ENCODE measurements at regions not wholly inside any gene's neighbourhood (a gene's known extent, or its start where the extent isn't known, plus 50 kb on each side); places are given as distances from the start of the nearest gene placed in this dataset.

GRCh38 chr16:72711823-72712222 lies 336.1 kb downstream of the ZFHX3 start:
- Histone ChIP-seq H3K27ac (ENCODE audit: low read depth, low read length) (no peak overlapping the region), H3K4me2 (ENCODE audit: low read length) (no peak overlapping the region), H4K20me1 (ENCODE audit: control insufficient read depth, insufficient read depth, low read depth, low read length) (no peaks in the 10 kb centered on the region), H3F3A (ENCODE audit: control insufficient read depth, insufficient read depth) (no peaks in the 10 kb centered on the region), H3K4me1 (ENCODE audit: control insufficient read depth, low read length) (peaks cover 4% of the 10 kb centered on the region; the same call in 1 of the 2 replicates), H3K9me2 (replicated peaks; ENCODE audit: control insufficient read depth, low read length) (no peaks in the 10 kb centered on the region), H3K27me3 (ENCODE audit: control insufficient read depth, low read length) (no peaks in the 10 kb centered on the region), H3K9me3 (ENCODE audit: control insufficient read depth, insufficient read depth, low read length) (peaks cover 12% of the 10 kb centered on the region; the same call in 1 of the 2 replicates), H3K79me2 (ENCODE audit: control insufficient read depth, low read length) (no peaks in the 10 kb centered on the region), H3K36me3 (ENCODE audit: control insufficient read depth, low read length) (peaks cover 16% of the 10 kb centered on the region), H3K4me3 (ENCODE audit: low read length) (no peak overlapping the region)
- TF ChIP-seq, protein P1, sequence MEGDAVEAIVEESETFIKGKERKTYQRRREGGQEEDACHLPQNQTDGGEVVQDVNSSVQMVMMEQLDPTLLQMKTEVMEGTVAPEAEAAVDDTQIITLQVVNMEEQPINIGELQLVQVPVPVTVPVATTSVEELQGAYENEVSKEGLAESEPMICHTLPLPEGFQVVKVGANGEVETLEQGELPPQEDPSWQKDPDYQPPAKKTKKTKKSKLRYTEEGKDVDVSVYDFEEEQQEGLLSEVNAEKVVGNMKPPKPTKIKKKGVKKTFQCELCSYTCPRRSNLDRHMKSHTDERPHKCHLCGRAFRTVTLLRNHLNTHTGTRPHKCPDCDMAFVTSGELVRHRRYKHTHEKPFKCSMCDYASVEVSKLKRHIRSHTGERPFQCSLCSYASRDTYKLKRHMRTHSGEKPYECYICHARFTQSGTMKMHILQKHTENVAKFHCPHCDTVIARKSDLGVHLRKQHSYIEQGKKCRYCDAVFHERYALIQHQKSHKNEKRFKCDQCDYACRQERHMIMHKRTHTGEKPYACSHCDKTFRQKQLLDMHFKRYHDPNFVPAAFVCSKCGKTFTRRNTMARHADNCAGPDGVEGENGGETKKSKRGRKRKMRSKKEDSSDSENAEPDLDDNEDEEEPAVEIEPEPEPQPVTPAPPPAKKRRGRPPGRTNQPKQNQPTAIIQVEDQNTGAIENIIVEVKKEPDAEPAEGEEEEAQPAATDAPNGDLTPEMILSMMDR (IDR thresholded peaks at IDR 0.05; ENCODE audit: low read depth, low read length, poor library complexity, severe bottlenecking): no peak
- TF ChIP-seq EZH2phosphoT487 (IDR thresholded peaks at IDR 0.05; ENCODE audit: borderline replicate concordance, low read length): no peak

- Histone ChIP-seq H3K27me3 (ENCODE audit: control insufficient read depth, low read length) (no peaks in the 10 kb centered on the region), H3K4me2 (ENCODE audit: low read length) (no peak overlapping the region), H3K9me3 (ENCODE audit: control insufficient read depth, insufficient read depth, low read length) (peaks cover 2% of the 10 kb centered on the region; the same call in 1 of the 2 replicates), H3K79me2 (ENCODE audit: control insufficient read depth, low read length) (no peaks in the 10 kb centered on the region), H4K20me1 (ENCODE audit: control insufficient read depth, insufficient read depth, low read depth, low read length) (no peaks in the 10 kb centered on the region), H3K4me3 (ENCODE audit: low read length) (no peak overlapping the region), H3K4me1 (ENCODE audit: control insufficient read depth, low read length) (peaks cover 4% of the 10 kb centered on the region; the same call in 1 of the 2 replicates), H3K27ac (ENCODE audit: low read depth, low read length) (no peak overlapping the region), H3K9me2 (replicated peaks; ENCODE audit: control insufficient read depth, low read length) (no peaks in the 10 kb centered on the region), H3F3A (ENCODE audit: control insufficient read depth, insufficient read depth) (no peaks in the 10 kb centered on the region), H3K36me3 (ENCODE audit: control insufficient read depth, low read length) (no peaks in the 10 kb centered on the region)
- TF ChIP-seq, protein P1 (IDR thresholded peaks at IDR 0.05; ENCODE audit: low read depth, low read length, poor library complexity, severe bottlenecking): no peak
- no peak for TF ChIP-seq EZH2phosphoT487 (IDR thresholded peaks at IDR 0.05; ENCODE audit: borderline replicate concordance, low read length)
Observed at GRCh38 chr16:72705801-72706200, 342.1 kb downstream of the ZFHX3 start.

GRCh38 chr16:72704746-72705372 lies 343.1 kb downstream of the ZFHX3 start:
- peaks cover 4% of the 10 kb centered on the region; the same call in 1 of the 2 replicates for H3K4me1 ChIP-seq (ENCODE audit: control insufficient read depth, low read length)
- no peak overlapping the region for H3K27ac ChIP-seq (ENCODE audit: low read depth, low read length)
- no peaks in the 10 kb centered on the region for H3F3A ChIP-seq (ENCODE audit: control insufficient read depth, insufficient read depth)
- no peak overlapping the region for H3K4me3 ChIP-seq (ENCODE audit: low read length)
- no peaks in the 10 kb centered on the region for H4K20me1 ChIP-seq (ENCODE audit: control insufficient read depth, insufficient read depth, low read depth, low read length)
- TF ChIP-seq EZH2phosphoT487 (IDR thresholded peaks at IDR 0.05; ENCODE audit: borderline replicate concordance, low read length): no peak
- TF ChIP-seq, protein P1 (IDR thresholded peaks at IDR 0.05; ENCODE audit: low read depth, low read length, poor library complexity, severe bottlenecking): no peak
- no peaks in the 10 kb centered on the region for H3K9me2 ChIP-seq (replicated peaks; ENCODE audit: control insufficient read depth, low read length)
- H3K36me3 ChIP-seq (ENCODE audit: control insufficient read depth, low read length): no peaks in the 10 kb centered on the region
- H3K4me2 ChIP-seq (ENCODE audit: low read length): no peak overlapping the region
- no peaks in the 10 kb centered on the region for H3K79me2 ChIP-seq (ENCODE audit: control insufficient read depth, low read length)
- no peaks in the 10 kb centered on the region for H3K27me3 ChIP-seq (ENCODE audit: control insufficient read depth, low read length)
- H3K9me3 ChIP-seq (ENCODE audit: control insufficient read depth, insufficient read depth, low read length): no peaks in the 10 kb centered on the region

All from DOHH2 (cell line).